GM18951 (cell line): ENCODE measurements at regions not wholly inside any gene's neighbourhood (a gene's known extent, or its start where the extent isn't known, plus 50 kb on each side); places are given as distances from the start of the nearest gene placed in this dataset.

Experiments used
- POLR2A ChIP-seq: IDR thresholded peaks from 4 replicates; pipeline ENCODE4 v1.6.1; 2011; ENCODE audit warnings: mild to moderate bottlenecking; ENCODE audit not compliant: insufficient read length, insufficient read depth; ENCODE audit errors: extremely low read depth
- in situ Hi-C: fragments of 300-500 bp; cut with MboI; formaldehyde crosslinking; loops from one replicate; pipeline ENCODE4 v1.12.0; 2022; ENCODE audit warnings: low sequenced_read_pairs, mixed read lengths, inconsistent platforms; ENCODE audit not compliant: unreplicated experiment

DNA sequence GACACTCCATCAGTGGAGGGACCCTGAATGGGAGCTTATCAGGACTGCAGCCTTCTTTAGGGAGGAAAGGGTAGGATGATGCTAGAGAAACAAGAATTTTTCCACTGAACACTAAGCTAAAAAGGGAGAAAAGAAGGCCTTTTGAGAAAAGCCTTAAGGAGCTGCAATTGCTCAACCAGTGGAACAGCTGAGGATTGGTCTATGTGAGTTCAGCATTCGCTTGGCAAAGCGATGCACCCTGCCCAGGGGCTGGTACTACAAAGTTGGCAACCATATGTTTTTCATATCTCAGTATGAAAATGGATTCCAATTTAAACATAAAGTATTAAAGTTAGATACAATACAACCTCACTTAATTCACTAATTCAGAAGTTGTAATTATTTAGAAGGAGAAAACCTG lies 117.8 kb upstream of the FAM20A start:
- TF ChIP-seq POLR2A: no peak

GRCh38 chr17:68718465-68718864 lies 117.3 kb upstream of the FAM20A start:
- in situ Hi-C loops: no loop called here
- no peak for TF ChIP-seq POLR2A

More for the DNA sequence above, 117.8 kb upstream of the FAM20A start:
- in situ Hi-C loops: no loop called here

DNA sequence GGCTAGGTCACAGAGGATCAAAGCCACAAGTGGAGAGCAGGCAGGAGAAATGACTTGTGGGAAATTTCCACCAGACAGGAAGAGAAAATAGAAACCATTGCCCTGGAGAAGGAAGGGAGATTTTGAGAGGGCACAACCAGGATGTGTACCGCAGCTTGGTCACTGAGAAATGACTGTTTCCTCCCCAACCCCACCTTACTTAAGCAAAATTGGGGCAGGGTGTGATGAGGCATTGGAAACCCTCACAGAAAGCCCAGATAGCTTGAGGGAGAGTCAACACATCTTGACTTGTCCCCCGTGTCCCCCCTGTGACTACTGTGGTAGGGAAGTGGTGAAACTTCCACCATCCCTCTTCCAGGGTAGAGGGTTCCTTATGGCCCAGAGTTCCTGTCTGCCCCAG lies 113.5 kb upstream of the FAM20A start:
- in situ Hi-C loops: no loop called here
- no peak for TF ChIP-seq POLR2A

DNA sequence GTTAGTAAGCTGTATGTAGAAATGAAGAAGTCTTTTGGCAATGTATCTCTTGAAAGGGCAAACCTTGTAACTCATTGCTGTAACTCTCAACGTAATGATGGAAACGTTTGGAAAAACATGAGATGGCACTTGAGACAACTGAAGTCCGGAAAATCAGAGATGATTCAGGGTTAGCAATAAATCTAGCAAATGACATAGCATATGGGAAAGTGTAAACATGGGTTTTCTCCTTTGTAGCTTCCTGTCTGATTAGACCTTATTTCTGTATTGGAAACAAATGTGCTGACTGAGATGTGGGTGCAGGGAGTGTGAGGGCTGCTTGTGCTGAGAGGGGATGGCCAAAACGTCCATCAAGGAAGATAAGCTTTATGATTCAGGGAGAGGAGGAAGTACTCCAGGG lies 110.7 kb upstream of the FAM20A start:
- in situ Hi-C loops: no loop called here
- TF ChIP-seq POLR2A: no peak

DNA sequence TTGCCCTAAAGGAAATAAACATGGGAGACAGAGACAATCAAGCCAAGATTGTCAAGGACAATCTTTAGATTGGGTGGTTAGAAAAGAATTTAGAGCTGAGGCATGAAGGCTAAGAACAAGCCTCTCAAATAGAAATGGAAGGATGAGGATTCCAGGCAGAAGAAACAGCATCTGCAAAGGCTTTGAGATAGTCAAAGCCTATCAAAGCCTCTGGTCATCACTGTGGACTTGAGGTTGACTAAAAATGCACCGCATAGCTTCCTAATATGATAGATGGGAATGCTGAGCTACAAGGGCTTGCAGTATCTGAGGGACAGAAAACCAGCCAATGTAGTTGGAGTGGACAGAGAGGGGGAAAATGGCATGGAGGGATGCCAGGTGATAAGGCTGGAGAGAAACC lies 109.8 kb upstream of the FAM20A start:
- in situ Hi-C loops: no loop called here
- TF ChIP-seq POLR2A: no peak

GRCh38 chr17:68710035-68710780 lies 109.0 kb upstream of the FAM20A start:
- in situ Hi-C loops: no loop called here
- no peak for TF ChIP-seq POLR2A

- TF ChIP-seq POLR2A: no peak
- in situ Hi-C loops: no loop called here
Measured at GRCh38 chr17:68709461-68709860, 108.3 kb upstream of the FAM20A start.

DNA sequence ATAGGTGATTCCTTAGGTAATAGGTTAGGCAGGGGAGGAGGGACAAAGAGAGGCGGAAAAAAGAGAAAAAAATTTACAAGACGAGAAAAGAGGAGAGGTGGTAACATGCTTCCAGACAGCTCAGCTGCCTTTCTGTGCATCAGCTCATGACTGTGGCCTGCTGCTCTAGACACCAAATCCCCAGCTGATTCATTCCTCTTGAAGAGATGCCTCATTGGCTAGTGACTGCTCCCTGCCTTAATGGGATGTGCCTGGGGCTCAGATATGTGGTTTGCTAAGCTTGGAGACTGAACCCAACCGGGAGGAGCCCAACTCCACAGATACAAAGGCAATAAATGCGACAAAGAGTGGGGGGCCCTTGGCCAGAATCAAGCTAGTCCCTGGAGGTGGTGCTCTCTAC lies 105.9 kb upstream of the FAM20A start:
- TF ChIP-seq POLR2A: no peak
- in situ Hi-C loops: no loop called here

DNA sequence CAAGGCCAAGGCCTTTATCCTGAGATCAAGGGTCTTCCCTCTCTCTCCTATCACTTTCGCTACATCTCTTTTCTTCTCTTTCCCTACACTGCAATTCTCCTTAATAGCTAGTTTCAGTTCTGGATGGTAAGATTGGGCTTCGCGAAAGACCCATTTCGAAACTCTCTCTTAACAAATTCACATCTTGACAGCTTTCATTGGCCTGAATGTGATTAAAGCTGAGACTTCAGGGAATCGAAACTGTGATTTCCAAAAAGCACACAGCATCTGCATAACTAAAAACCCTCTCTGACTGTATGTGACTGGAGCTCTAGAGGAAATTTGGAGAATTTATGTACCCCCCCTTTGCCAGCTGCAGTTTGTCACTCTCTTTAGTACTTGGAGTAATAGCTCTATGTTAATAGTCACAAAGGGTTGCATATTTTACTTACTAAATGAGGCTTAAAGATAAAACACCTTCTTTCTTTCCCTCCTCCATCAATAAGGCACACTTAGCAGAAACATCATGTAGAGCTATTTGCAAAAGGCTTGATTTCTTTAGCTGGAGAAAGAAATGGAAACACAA lies 105.3 kb upstream of the FAM20A start:
- in situ Hi-C loops: no loop called here
- no peak for TF ChIP-seq POLR2A

DNA sequence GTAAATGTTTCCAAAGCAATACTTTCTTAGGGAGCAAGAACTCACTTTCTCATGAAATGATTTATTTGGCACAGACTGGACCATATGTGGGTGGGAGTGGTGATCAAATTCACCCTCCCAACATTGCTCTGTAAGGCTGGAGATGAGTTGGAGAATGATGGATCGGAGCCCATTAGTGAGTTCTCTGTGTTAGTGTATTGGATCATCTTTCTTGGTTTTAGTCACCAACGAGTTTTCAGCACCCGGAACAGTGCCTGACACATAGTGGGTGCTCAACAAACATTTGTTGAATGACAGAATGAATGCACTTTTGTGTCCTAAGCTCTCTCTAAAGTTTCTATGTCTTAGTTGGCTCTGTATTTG lies 104.5 kb upstream of the FAM20A start:
- TF ChIP-seq POLR2A: no peak
- in situ Hi-C loops: no loop called here

- TF ChIP-seq POLR2A: no peak
- in situ Hi-C loops: no loop called here
Measured at GRCh38 chr17:68704871-68705713, 103.9 kb upstream of the FAM20A start.

- in situ Hi-C loops: no loop called here
- TF ChIP-seq POLR2A: no peak
Measured at GRCh38 chr17:68701046-68701445, 99.9 kb upstream of the FAM20A start.

GRCh38 chr17:68700421-68700820 lies 99.3 kb upstream of the FAM20A start:
- in situ Hi-C loops: no loop called here
- TF ChIP-seq POLR2A: no peak

- in situ Hi-C loops: no loop called here
- no peak for TF ChIP-seq POLR2A
Measured at GRCh38 chr17:68699936-68700335, 98.8 kb upstream of the FAM20A start.

DNA sequence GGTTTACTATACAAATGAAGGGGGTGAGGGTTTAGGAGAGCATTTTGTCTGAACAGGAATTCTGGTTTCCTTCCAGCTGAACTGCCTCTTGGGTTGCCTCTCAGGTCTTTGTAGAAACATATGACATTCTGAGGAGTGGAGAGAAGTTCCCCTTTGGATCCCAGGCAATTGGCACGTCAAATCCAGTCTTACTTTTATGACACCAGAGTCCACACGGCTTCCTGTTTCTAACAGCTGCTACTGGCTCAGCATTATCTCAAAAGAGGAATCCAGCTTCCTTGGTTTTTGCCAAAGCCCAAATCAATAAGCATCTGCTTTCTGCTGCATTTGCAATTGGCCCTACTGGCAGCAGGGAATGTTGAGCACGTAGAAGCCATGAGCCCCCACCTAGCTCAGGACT lies 97.6 kb upstream of the FAM20A start:
- no peak for TF ChIP-seq POLR2A
- in situ Hi-C loops: no loop called here
